Gastroesophageal sphincter (tissue), 3 donors: ENCODE measurements at regions not wholly inside any gene's neighbourhood (a gene's known extent, or its start where the extent isn't known, plus 50 kb on each side); places are given as distances from the start of the nearest gene placed in this dataset.

Source experiments
- CTCF ChIP-seq, 4 experiments: fragments of 200-600 bp in 2 of 4; fragments of 450-650 bp in 2 of 4; sonication (generic) in 1 of 4; IDR thresholded peaks; one replicate each; pipeline ENCODE4 v1.5.1; 2017 to 2019; ENCODE audit warnings: antibody characterized with exemption in 4 of 4, mild to moderate bottlenecking in 2 of 4, moderate library complexity in 2 of 4
- EP300 ChIP-seq: sonication (generic); formaldehyde crosslinking; IDR thresholded peaks from one replicate; pipeline ENCODE4 v1.6.1; 2017; ENCODE audit warnings: antibody characterized with exemption, mild to moderate bottlenecking

GRCh38 chr2:160810406-160810805 lies 316.8 kb upstream of the RBMS1 start:
- TF ChIP-seq EP300 (no peak), CTCF (IDR thresholded peaks at IDR 0.05) (no peak)
